ENCODE measurements at regions not wholly inside any gene's neighbourhood (a gene's known extent, or its start where the extent isn't known, plus 50 kb on each side); places are given as distances from the start of the nearest gene placed in this dataset.

DNA sequence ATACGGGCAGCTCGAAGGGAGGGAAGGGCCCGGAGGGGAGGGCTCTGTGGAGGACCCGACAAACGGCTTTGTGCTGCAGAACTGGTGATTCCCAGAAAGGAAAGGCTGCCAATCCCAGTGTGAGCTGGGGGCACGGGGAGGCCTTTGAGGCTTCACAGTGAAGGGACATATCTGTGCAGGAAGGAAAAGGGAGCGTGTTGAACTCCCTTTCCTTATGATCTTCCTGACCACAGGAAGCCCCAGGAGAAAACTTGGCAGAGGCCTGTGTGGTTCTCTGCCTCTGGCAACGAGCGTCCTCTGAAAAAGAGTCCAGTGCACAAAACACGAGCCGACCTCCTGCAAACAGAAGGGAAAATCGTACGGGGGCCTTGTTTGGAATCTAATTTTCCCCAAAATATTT, 683.5 kb upstream of the SALL3 start:
- Histone ChIP-seq H3K36me3 (ENCODE audit: control insufficient read depth, insufficient read depth, low read length) (no peaks in the 10 kb centered on the region), H3K27me3 (ENCODE audit: control insufficient read depth, insufficient read depth, low read length) (no peaks in the 10 kb centered on the region), H3K4me3 (ENCODE audit: low read depth, low read length) (no peak overlapping the region)
- DNase-seq (ENCODE audit: low read depth) = no peak
- TF ChIP-seq CTCF (IDR thresholded peaks at IDR 0.05; ENCODE audit: insufficient read depth, low read depth, low read length) = no peak
- ChIA-PET CTCF (no interaction called here), POLR2A (no interaction called here)

DNA sequence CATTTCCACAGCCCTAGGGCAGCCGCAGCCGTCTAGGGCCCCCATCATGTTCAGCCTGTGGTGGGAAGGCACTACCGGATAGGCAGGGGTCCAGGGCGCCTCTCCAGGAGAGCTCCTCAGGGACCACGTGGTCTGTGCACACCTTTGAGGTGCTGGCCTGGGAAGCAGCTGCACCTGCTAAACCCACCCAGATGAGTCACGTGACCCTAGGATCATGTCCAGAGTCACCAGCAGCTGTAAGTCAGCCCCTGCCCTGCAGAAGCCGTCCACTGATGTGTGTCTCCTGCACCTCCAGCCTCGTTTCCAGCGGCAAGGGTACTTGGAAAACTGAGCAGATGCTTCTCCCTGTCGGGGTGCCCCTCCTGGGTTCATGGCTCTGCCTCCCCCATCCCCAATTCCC, 682.6 kb upstream of the SALL3 start:
- Histone ChIP-seq H3K36me3 (ENCODE audit: control insufficient read depth, insufficient read depth, low read length) (no peaks in the 10 kb centered on the region), H3K27me3 (ENCODE audit: control insufficient read depth, insufficient read depth, low read length) (no peaks in the 10 kb centered on the region), H3K4me3 (ENCODE audit: low read depth, low read length) (no peak overlapping the region)
- POLR2A ChIA-PET = no interaction called here
- no peak for DNase-seq (ENCODE audit: low read depth)
- CTCF ChIA-PET = no interaction called here
- TF ChIP-seq CTCF (IDR thresholded peaks at IDR 0.05; ENCODE audit: insufficient read depth, low read depth, low read length) = no peak

GRCh38 chr18:78303519-78304191, 676.0 kb upstream of the SALL3 start:
- no peak for DNase-seq (ENCODE audit: low read depth)
- ChIA-PET CTCF (no interaction called here), POLR2A (no interaction called here)
- no peak overlapping the region for H3K4me3 ChIP-seq (ENCODE audit: low read depth, low read length)
- no peaks in the 10 kb centered on the region for H3K27me3 ChIP-seq (ENCODE audit: control insufficient read depth, insufficient read depth, low read length)
- H3K36me3 ChIP-seq (ENCODE audit: control insufficient read depth, insufficient read depth, low read length) = no peaks in the 10 kb centered on the region
- TF ChIP-seq CTCF (IDR thresholded peaks at IDR 0.05; ENCODE audit: insufficient read depth, low read depth, low read length) = no peak

DNA sequence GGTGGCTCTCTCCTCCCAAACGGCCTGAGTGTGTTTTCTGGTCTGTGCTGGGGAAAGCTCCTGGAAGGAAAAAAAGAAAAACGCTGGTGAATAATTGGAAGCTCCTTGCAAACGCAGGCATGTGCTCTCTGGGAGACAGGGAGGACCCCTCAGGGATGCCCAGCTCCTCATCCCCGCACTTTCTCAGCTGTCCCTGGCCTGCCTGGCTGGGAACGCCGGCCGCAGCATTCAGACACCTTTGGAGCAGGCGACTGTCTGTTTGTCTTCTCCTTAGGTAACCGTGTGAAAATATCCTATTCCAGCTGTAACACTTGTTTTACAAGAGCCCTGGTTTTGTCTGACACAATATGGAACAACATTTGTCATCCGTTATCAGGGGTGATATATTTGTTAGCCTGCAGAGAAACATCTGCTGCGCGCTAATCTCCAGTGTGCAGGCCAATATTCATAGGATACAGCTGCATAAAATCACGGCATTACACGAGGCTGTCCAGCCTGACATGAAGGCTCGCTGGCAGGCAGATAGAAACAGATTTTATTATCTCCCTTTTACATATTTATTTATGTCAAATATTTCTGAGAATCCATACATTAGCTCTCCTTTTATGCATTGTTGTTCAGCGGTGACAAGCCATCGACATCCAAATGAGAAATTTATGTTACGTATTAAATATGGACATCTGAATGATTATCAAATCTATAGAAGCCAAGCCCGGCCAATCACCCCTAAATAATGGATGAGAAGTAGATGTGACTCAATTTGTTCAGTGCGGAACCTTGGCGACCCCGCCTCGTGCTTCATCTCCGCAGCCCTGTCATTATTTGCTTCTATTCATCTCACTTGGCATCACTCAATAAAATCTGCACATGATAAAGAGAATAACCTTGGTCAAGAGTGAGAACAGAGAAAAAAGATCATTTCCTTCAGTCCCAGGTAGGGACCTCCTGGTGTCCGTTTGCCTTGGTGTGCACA, 675.1 kb upstream of the SALL3 start:
- Histone ChIP-seq H3K27me3 (ENCODE audit: control insufficient read depth, insufficient read depth, low read length) (no peaks in the 10 kb centered on the region), H3K36me3 (ENCODE audit: control insufficient read depth, insufficient read depth, low read length) (no peaks in the 10 kb centered on the region), H3K4me3 (ENCODE audit: low read depth, low read length) (no peak overlapping the region)
- no peak for DNase-seq (ENCODE audit: low read depth)
- no peak for TF ChIP-seq CTCF (IDR thresholded peaks at IDR 0.05; ENCODE audit: insufficient read depth, low read depth, low read length)
- ChIA-PET POLR2A (no interaction called here), CTCF (no interaction called here)

DNA sequence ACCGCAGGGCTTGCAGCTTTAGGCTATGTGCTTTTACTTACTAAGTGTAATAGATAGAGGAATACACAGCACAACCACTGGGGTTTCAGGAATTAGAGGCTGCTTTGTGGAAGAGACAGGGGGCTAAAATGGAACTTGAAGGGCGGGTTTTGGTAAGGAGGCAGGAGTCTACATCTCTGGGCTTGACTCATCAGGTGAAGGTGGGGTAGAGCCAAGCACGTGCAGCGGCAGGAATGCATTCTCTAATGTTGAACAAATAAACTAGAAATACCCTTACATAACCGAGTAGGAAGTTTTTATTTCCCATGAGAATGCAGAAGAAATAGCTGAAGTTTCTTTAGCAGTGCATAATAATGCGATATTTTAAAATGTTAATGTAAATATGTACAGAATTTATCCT, 673.8 kb upstream of the SALL3 start:
- POLR2A ChIA-PET = no interaction called here

More for the DNA sequence above, 673.8 kb upstream of the SALL3 start:
- TF ChIP-seq CTCF (IDR thresholded peaks at IDR 0.05; ENCODE audit: insufficient read depth, low read depth, low read length) = no peak
- CTCF ChIA-PET = no interaction called here
- DNase-seq (ENCODE audit: low read depth) = no peak
- Histone ChIP-seq H3K27me3 (ENCODE audit: control insufficient read depth, insufficient read depth, low read length) (no peaks in the 10 kb centered on the region), H3K4me3 (ENCODE audit: low read depth, low read length) (no peak overlapping the region), H3K36me3 (ENCODE audit: control insufficient read depth, insufficient read depth, low read length) (no peaks in the 10 kb centered on the region)
